GM12892 (cell line): ENCODE measurements at regions not wholly inside any gene's neighbourhood (a gene's known extent, or its start where the extent isn't known, plus 50 kb on each side); places are given as distances from the start of the nearest gene placed in this dataset.

Experiments
- POLR2A ChIP-seq: IDR thresholded peaks from 2 replicates; pipeline ENCODE4 v1.6.1; 2011; ENCODE audit warnings: low read depth, low read length, control low read depth
- POLR2AphosphoS5 ChIP-seq: IDR thresholded peaks from 2 replicates; pipeline ENCODE4 v1.6.1; 2011; ENCODE audit warnings: low read depth, low read length, control low read depth
- TAF1 ChIP-seq: IDR thresholded peaks from 2 replicates; pipeline ENCODE4 v1.6.1; 2011; ENCODE audit warnings: low read depth, mild to moderate bottlenecking, control low read depth, low read length, borderline replicate concordance

DNA sequence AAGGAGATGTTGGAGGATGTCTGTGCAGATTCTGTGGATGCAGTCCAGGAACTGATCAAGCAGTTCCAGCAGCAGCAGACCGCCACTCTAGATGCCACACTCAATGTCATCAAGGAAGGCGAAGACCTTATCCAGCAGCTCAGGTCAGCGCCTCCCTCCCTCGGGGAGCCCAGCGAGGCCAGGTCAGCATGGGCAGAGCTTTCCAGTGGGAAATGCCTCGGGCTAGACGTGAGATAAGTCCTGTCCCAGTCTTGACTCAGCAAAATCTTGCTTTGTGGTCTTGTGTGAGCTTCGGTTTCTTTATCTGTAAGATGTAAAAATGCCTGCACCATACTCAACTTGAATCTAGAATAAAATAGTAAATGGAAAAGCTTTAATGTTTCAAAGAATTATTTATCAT lies 335.1 kb upstream of the UMPS start:
- TF ChIP-seq POLR2A (no peak), POLR2AphosphoS5 (no peak), TAF1 (no peak)
